GM21529 (cell line): ENCODE measurements at regions not wholly inside any gene's neighbourhood (a gene's known extent, or its start where the extent isn't known, plus 50 kb on each side); places are given as distances from the start of the nearest gene placed in this dataset.

Experiments used
- ATAC-seq: cut with Tn5 transposase; IDR thresholded peaks from one replicate; pipeline ENCODE4 v1.9.1; 2021; ENCODE audit not compliant: unreplicated experiment

GRCh38 chr1:37085393-37085792 is 51.1 kb upstream of the GRIK3 start:
- ATAC-seq: no peak

GRCh38 chr1:37089750-37090149 is 55.4 kb upstream of the GRIK3 start:
- ATAC-seq: no peak

GRCh38 chr1:37090671-37091070 is 56.4 kb upstream of the GRIK3 start:
- ATAC-seq: no peak

- no peak for ATAC-seq
These were observed 58.6 kb upstream of the GRIK3 start for GRCh38 chr1:37092937-37093336.

- ATAC-seq: no peak
These were observed 60.0 kb upstream of the GRIK3 start for GRCh38 chr1:37094302-37094701.

GRCh38 chr1:37096523-37096922 is 62.2 kb upstream of the GRIK3 start:
- no peak for ATAC-seq

GRCh38 chr1:37097731-37098130 is 63.4 kb upstream of the GRIK3 start:
- ATAC-seq: no peak

- no peak for ATAC-seq
These were observed 63.9 kb upstream of the GRIK3 start for GRCh38 chr1:37098237-37098636.

- ATAC-seq: no peak
These were observed 66.0 kb upstream of the GRIK3 start for GRCh38 chr1:37100310-37100709.

- ATAC-seq: no peak
These were observed 68.5 kb upstream of the GRIK3 start for GRCh38 chr1:37102656-37103382.

GRCh38 chr1:37105911-37106310 is 71.6 kb upstream of the GRIK3 start:
- no peak for ATAC-seq

GRCh38 chr1:37107153-37107907 is 73.0 kb upstream of the GRIK3 start:
- no peak for ATAC-seq

- ATAC-seq: no peak
These were observed 74.4 kb upstream of the GRIK3 start for GRCh38 chr1:37108596-37109188.

- no peak for ATAC-seq
These were observed 78.1 kb upstream of the GRIK3 start for GRCh38 chr1:37112430-37112829.

GRCh38 chr1:37113285-37113997 is 79.1 kb upstream of the GRIK3 start:
- no peak for ATAC-seq

- ATAC-seq: no peak
These were observed 84.5 kb upstream of the GRIK3 start for GRCh38 chr1:37118790-37119189.

GRCh38 chr1:37120279-37120678 is 86.0 kb upstream of the GRIK3 start:
- ATAC-seq: no peak

- no peak for ATAC-seq
These were observed 89.2 kb upstream of the GRIK3 start for GRCh38 chr1:37123276-37124115.

GRCh38 chr1:37124501-37124900 is 90.2 kb upstream of the GRIK3 start:
- no peak for ATAC-seq

GRCh38 chr1:37125295-37125694 is 91.0 kb upstream of the GRIK3 start:
- ATAC-seq: no peak
